Femur (tissue), 1 donor: ENCODE measurements at regions not wholly inside any gene's neighbourhood (a gene's known extent, or its start where the extent isn't known, plus 50 kb on each side); places are given as distances from the start of the nearest gene placed in this dataset.
"Not testable (repeated sequence)": the region's sequence is repeated elsewhere in the genome, so short reads cannot be mapped to it uniquely, and the experiment has no call there.

Experiments
- DNase-seq: peaks from one replicate; pipeline ENCODE4 v3.0.0-alpha.2; 2017

DNA sequence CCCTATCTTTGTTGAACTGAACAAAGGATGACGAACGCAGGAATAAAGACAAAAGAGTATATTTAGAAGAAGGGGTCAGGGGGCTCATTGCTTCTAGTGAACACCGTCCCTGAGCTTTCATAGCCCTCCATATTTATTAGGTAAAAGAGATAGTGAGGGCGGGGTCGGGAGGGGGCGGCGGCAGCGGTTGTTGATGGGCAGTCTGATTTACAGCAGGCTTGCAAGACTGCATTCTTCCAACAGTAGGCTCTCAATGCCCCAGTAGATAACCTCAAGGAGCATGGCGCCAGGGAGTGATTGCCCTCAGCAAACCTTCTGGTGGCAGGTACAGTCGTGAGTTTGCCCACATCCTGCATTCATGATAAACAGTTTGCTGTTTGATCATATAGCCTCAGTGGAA is 563.3 kb upstream of the SYNCRIP start:
- DNase-seq: no peak

DNA sequence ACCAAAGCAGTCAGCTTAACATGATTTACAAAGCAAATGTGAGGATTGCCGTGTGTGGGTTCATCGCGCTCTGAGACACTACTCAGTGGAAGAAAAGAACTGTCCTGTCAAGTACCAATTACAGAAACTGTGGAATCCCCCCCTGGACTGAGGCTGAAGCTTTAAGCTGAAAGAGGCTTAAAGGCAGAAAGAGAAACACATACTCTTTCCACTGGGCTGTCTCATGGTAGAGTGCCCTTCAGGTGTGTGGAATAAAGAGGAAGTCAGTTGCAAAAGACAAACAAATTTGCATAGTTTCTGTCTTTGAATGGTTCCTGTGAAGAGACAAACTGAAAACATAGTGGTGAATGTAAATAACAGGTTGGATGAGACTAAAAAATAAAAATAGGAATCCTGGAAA is 560.4 kb upstream of the SYNCRIP start:
- DNase-seq: no peak

DNA sequence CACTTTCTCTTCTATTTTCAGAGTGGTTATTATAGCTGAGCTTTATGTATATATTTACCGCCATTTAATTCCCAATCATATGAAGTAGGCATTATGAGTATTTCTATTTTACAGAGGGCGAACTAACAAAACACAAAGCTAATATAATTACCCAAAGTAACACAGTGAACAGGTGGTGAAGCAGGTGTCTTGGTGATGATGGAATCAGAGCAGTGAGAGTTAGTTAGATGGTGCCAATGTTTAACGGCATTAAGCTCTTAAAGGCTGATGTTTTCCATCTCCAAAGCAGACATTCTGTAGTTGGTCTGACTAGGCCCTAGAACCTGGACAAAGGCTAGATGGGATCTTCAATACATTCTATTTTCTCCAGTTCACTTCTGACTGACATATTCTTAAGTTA is 551.1 kb upstream of the SYNCRIP start:
- DNase-seq: no peak

DNA sequence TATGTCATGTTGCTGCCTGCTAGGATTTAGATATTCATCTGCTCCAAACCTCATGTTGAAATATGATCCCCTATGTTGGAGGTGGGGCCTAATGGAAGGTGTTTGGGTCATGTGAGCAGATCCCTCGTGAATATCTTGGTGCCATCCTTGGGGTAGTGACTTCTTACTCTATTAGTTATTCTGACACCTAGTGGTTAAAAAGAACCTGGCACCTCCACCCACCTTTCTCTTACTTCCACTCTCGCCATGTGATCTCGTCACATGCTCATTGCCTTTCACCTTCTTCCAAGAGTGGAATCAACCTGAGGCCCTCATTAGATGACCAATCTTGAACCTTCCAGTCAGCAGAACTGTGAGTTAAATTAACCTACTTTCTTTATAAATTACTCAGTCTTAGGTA is 549.4 kb upstream of the SYNCRIP start:
- no peak for DNase-seq

DNA sequence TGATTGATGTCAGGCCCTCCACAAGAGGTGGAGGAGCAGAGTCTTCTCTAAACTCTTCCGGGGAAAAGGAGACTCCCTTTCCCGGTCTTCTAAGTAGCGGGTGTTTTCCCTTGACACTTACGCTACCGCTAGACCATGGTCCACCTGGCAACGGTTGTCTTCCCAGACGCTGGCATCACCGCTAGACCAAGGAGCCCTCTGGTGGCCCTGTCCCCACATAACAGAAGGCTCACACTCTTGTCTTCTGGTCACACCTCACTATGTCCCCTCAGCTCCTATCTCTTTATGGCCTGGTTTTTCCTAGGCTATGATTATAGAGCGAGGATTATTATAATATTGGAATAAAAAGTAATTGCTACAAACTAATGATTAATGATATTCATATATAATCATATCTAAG is 532.5 kb upstream of the SYNCRIP start:
- DNase-seq: not testable (repeated sequence)

DNA sequence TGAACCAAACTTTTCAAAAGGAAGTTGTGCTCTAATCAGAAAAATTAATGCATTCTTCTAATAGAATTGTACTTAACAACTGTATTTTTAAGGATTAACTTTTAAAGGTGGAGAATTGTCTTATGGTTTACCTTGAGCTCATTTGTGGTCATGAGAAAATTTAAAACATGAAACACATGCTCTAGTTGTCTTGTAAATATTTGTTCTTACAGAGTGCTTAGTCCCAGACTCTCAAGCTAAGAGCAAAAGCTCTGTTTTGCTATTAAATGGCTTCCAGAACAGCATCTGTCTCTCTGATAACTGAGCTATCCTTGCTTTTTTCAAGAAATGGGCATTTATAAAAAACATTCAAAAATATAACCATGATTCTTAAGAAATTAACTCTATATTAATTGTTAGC is 512.2 kb upstream of the SYNCRIP start:
- DNase-seq: no peak

DNA sequence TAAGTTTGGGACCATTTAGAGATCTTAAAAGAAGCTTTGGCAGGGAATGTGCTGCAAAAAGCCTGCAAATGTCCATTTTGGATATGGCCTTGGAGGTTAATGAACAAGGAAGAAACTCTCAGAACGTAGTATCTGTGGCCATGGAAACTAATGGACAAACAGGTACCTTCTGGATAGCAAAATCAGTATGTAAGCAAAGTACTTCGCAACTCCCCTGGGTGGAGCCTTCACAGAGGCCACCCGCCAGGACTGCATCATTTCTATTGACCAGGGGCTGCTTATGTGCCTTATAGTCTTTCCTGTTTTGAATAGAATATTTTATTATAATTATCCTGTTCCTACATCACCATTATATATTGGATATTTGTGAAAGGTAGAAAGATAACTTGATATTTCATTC is 510.8 kb upstream of the SYNCRIP start:
- DNase-seq: no peak

DNA sequence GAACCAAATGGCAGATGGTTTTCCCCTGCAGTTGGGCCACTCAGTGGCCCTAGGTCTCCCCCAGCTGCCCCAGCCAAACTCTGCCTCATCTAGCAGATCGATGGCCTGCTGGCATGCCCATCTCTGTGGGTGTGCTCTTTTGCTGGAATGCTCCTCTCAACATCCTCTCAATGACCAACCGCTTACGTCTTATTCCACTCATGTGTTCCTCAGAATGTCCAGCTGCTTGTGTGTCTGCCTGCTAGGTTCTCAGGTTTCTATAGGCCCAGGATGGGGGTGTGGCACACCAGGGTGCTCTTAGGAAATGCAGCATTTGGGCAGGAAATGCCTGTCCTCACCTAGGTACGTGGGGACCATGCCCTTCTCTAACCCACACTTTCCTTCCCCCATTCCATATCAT is 509.9 kb upstream of the SYNCRIP start:
- no peak for DNase-seq

DNA sequence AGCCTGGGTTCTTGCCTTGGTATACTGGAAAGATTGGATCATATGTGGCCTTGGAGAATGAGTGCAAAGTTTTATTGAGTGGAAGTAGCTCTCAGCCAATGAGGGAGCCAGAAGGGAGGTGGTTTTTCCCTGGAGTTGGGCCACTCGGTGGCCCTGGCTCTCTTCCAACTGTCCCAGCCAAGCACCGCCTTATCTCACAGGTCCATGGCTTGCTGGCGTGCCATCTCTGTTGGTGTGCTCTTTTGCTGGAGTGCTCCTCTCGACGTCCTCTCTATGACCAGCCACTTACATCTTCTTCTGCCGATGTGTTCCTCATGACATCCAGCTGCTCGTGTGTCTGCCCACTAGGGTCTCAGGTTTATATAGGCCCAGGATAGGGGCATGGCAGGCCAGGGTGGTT is 505.9 kb upstream of the SYNCRIP start:
- no peak for DNase-seq

DNA sequence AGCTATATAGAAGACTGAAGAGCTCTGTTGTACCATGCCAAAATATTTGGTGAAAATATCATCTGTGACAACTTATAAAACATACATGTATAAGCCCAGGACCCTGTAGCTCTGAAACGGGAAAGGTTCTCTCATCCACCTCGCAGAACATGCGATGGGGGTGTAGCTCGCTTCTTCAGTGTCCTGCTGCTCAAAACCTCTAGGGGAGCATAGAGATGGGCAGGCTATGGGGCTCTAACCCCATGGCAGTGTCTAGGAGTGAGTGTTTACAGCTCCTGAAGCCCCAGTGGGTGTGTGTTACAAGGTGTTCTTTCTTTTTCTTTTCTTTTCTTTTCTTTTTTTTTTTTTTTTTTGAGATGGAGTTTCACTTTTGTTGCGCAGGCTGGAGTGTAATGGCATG is 505.2 kb upstream of the SYNCRIP start:
- no peak for DNase-seq

DNA sequence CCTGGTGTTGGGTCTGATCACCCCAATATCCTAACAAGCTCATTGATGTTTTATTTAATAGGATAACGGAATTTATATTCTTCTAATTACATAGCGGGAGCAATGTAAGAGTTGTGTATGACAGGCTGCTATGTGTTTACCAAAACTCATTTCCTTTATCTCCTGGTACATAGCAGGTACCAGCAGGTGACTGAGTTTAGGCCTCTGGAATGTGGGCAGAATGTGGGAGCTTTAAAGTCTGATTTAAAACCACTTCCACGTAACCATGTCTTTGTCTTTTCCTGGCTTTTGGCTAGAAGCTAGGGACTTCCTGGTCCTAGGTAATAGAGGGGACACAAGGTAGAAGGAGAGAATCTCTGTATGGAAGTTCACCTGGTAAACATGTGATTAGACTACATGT is 504.6 kb upstream of the SYNCRIP start:
- DNase-seq: no peak

DNA sequence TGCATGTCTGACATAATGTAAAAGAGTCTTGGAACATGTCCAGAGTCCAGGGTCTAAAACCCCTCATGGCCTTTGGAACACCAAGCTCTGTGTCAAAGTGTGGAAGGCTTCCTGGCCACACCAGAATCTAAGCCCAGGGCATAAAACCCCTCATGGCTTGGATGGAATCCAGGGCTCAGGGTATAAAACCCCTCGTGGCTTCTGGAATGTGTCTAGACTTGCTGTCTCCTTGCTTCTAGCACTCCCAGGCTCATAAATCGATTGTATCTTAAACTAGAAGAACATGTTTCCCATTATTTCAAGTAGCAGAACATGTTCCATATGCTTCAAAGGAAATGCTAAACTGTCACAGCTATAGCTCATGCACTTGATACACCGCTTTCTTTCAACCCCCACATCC is 504.1 kb upstream of the SYNCRIP start:
- not testable (repeated sequence) for DNase-seq

DNA sequence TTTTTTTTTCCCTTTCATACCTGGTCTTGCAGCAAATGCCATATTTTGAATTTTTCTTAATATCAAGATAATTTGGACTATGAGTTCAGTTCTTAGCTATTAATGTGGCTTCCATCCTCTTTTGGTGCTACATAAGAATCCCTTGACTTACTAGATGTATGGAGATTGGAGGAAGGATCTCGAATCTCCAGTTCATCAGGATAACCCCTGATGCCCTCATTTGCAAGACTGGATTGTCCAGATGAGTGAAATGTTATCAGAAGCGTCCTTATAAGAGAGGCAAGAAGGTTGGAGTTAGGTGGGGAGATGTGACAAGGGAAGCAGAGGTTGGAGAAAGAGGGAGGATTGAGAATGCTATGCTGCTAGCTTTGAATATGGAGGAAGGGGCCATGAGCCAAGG is 499.6 kb upstream of the SYNCRIP start:
- DNase-seq: no peak

DNA sequence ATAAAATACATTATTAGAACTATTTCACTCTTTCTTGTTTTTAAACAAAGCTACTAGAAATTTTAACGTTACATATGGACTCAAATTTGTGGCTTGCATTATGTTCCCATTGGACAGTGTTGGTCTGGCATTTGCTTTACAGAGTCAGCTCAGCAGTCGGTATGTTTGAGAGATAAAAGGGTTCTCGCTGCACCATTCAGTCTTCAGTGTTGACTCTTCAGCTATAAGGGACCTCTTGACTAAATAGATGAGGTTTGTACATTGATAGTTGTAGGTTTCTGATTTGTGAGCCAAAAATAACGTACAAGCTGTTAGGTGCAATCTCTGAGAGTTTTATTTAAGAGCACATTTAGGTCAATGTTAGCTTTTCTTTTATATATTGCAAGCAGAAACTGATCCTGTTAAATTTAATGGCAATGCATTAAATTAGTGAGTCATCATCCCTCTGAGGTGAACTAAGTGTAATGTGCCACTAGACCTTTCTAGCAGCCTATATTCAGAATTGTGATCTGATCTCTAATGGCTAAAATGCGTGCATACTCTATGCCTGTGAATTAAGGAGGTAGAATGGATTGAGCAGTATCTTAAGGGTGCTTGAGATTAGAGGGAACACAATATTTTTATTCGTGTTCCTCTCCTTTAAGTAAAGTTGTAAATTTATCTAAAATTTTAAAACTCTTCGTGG is 485.6 kb upstream of the SYNCRIP start:
- no peak for DNase-seq

DNA sequence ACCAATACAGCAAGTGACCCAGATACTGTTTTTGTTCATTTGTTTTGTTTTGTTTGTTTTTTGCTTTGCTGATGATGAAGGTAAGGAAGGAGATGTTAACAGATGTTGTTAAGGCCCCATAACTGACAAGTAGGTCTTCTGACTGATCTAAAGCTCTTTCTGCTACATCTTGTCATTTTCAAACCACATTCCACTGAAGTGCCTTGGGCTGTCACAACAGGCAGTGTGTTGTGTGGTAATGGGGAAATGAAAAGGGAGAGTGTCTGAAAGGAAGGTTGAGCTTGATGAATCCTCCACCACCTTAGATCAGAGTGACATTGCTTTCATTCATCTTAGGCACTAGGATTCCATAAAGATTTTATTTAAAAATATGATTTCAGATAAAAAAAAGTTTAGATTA is 479.4 kb upstream of the SYNCRIP start:
- no peak for DNase-seq

DNA sequence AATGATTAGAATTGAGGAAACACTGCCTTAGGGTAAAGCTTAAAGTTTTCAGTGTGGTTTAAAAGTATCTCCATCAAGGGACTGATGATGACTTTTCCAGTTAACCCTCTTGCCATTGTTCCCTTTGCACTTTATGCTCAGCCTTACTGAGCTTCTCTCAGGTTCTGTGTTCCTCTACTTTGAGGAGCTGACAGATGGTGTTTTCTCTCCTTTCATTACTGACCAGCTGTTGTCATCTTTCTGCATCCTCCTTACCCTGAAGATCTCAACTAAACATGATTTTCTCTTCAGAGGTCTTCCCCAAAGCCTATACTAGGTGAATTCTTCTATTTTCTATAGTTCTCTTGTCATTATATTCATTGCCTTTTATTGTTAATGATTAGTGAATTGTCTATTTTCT is 475.6 kb upstream of the SYNCRIP start:
- no peak for DNase-seq

DNA sequence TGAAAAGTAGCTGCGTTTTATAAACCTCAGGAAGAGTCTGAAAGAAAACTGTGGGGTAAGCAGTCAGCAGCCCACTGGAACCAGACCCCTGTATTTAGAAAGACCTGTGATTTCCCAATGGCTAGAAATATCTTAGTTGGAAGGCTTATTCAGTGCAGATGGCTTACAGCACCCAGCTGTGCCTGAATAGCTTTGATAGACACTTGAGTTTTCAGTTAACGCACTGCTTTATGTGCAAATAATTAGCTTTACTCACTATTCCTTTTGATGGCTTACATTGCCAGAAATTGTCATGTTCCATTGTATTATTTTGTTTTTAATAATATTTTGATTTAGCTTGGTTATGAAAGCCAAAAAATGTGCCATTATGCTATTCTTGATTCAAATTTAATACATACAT is 465.3 kb upstream of the SYNCRIP start:
- no peak for DNase-seq

DNA sequence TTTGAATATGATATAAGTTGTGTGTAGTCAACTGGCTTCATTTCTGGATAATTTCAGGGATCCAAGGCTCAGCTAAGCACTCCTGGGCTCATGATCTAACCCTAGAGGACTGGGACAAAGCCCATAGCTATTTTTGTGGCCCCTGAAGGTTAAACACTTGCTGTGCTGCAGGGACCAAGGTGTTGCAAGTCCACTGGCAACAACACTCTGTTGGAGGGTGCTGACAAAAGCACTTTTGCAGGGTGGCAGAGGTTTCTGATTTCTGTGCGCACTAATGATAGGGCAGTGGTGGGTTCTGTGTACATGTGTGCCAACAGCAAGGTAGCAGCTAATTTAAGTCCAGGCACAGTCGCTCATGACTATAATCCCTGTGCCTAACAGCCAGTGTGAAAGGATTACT is 445.3 kb upstream of the SYNCRIP start:
- DNase-seq: no peak

DNA sequence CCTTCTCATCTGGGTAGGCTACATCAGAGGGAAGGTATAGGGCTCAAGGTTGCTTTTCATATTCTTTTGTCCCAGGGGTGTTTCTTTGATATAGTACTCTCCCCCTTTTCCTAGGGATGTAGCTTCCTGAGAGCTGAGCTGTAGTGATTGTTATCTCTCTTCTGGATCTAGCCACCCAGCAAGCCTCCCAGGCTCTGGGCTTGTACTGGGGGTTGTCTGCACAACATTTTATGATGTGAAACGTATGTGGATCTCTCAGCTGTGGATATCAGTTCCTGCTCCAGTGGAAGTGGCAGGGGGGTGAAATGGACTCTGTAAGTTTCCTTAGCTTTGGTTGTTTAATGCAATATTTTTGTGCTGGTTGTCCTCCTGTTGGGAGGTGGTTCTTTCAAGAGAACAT is 437.3 kb upstream of the SYNCRIP start:
- no peak for DNase-seq

DNA sequence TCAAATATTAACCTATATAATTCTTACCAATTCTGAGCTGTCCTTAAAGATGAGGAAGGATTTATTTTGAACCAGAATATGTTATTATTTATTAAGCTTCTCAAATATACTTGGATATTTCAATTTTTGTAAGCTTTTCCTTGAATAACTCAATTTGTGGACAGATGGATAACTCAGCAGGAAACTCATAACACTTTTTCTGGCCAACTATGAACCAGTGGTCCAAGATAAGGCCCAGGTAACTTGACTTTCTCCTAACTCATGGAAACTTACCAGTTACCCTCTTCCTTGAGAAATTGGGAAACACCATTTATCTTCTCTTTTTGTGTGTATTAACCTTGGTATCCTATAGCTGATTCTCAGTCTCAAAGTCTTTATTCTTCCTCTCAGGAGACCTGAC is 427.5 kb upstream of the SYNCRIP start:
- no peak for DNase-seq

DNA sequence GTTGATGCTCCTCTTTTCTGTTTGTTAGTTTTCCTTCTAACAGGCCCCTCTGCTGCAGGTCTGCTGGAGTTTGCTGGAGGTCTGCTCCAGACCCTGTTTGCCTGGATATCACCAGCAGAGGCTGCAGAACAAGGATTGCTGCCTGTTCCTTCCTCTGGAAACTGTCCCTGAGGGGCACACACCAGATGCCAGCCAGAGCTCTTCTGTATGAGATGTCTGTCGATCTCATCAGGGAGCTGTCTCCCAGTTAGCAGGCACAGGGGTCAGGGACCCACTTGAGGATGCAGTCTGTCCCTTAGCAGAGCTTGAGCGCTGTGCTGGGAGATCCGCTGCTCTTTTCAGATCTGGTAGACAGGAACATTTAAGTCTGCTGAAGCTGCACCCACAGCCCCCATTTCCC is 422.3 kb upstream of the SYNCRIP start:
- not testable (repeated sequence) for DNase-seq

DNA sequence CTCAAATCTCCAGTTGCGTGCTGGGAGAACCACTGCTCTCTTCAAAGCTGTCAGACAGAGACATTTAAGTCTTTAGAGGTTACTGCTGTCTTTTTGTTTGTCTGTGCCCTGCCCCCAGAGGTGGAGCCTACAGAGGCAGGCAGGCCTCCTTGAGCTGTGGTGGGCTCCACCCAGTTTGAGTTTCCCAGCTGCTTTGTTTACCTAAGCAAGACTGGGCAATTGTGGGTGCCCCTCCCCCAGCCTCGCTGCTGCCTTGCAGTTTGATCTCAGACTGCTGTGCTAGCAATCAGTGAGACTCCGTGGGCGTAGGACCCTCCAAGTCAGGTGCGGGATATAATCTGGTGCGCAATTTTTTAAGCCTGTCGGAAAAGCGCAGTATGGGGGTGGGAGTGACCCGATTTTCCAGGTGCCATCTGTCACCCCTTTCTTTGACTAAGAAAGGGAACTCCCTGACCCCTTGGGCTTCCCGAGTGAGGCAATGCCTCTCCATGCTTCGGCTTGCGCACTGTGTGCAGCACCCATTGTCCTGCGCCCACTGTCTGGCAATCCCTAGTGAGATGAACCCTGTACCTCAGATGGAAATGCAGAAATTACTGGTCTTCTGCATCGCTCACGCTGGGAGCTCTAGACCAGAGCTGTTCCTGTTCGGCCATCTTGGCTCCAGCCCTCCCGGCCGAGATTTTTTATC is 414.8 kb upstream of the SYNCRIP start:
- not testable (repeated sequence) for DNase-seq

DNA sequence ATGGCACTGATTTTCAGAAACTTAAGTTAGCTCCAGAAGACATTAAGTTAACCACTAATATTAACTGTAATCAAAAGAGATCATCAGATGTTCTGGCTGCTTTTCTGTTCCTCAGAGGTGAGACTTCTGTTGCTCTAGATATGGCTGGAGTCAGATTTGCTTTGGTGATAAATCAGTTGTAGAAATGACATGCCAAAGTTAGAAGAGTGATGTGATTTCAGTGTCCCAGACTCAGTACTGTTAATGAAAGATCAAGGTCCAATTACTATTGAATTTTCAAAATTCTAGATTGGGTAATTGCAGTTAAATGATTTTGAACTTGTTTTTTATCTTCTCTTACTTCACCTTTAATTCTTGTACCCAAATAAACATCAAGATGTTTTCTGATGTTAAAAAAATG is 402.4 kb upstream of the SYNCRIP start:
- DNase-seq: no peak

DNA sequence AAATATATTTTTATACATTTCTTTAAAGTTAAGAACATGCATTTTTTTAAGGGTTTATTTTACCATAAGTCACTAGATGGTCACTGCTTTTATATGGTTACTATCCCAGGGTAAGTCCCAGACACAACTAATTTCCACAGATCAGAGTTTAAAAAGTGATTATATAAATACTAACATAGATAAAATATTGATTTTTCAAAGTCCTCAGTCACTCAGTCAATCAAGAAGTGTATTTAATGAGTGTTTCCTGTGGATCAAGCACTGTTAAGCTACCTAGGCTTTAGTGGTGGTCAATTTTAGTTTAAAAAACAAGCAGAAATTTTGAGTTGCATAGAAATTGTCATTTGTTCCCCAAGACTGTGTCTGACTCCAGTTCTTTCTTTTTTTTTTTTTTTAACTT is 399.5 kb upstream of the SYNCRIP start:
- DNase-seq: no peak

DNA sequence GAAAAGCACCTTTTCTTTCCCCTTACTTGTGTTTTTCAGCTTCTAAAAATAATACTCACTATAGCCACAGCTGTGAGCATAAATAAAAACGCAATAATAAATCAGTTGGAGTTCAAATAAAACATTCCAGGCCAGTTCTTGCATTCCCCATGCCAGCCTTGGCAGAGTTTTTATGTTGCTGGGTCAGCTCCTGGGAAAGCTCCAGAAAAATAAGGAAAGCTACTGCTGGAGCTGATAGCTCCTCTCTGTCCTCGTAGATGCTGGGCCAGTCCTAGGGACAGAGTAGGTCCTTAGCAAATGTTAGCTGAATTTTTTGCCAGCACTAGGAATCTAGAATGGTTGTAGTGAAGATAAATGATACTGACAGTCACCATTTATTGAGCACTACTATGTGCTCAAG is 389.0 kb upstream of the SYNCRIP start:
- no peak for DNase-seq
